ENCODE measurements at regions not wholly inside any gene's neighbourhood (a gene's known extent, or its start where the extent isn't known, plus 50 kb on each side); places are given as distances from the start of the nearest gene placed in this dataset.

DNA sequence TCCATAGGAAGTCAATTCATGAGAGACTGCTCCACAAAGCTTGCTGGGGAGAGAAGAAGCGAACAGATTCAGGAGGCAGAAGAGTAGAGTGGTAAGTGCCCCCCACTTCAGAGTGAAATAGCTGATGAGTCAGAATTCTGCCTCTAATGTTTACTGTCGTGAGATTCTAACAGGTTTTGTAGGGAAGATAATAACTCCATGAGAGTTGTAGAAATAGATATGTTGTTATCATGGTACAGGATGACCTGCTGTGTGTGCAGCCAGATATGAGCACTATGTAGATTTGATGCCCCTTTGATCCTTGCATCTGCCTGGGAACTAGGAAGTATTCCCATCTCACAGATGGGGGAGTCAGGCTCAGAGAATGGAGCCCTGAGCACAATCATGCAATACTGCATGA lies 502.4 kb upstream of the CDH11 start:
- TF ChIP-seq, protein P1, sequence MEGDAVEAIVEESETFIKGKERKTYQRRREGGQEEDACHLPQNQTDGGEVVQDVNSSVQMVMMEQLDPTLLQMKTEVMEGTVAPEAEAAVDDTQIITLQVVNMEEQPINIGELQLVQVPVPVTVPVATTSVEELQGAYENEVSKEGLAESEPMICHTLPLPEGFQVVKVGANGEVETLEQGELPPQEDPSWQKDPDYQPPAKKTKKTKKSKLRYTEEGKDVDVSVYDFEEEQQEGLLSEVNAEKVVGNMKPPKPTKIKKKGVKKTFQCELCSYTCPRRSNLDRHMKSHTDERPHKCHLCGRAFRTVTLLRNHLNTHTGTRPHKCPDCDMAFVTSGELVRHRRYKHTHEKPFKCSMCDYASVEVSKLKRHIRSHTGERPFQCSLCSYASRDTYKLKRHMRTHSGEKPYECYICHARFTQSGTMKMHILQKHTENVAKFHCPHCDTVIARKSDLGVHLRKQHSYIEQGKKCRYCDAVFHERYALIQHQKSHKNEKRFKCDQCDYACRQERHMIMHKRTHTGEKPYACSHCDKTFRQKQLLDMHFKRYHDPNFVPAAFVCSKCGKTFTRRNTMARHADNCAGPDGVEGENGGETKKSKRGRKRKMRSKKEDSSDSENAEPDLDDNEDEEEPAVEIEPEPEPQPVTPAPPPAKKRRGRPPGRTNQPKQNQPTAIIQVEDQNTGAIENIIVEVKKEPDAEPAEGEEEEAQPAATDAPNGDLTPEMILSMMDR (conservative IDR thresholded peaks at IDR 0.05; ENCODE audit: low read depth, low read length) = no peak
- TF ChIP-seq EZH2phosphoT487 (IDR thresholded peaks at IDR 0.05; ENCODE audit: borderline replicate concordance, low read length) (no peak), EZH2 (IDR thresholded peaks at IDR 0.05; ENCODE audit: low read length, unreplicated experiment) (no peak)
